GM23248 (cell line): ENCODE measurements at regions not wholly inside any gene's neighbourhood (a gene's known extent, or its start where the extent isn't known, plus 50 kb on each side); places are given as distances from the start of the nearest gene placed in this dataset.

Experiments used
- EZH2 ChIP-seq: fragments of 200-600 bp; sonication (generic); IDR thresholded peaks from 2 replicates; pipeline ENCODE4 v1.6.1; 2018; ENCODE audit warnings: antibody characterized with exemption, mild to moderate bottlenecking; ENCODE audit not compliant: insufficient read depth, poor library complexity, severe bottlenecking
- EZH2phosphoT487 ChIP-seq: fragments of 200-600 bp; sonication (generic); IDR thresholded peaks from 2 replicates; pipeline ENCODE4 v1.6.1; 2018; ENCODE audit warnings: antibody characterized with exemption, moderate library complexity, mild to moderate bottlenecking, low read depth; ENCODE audit not compliant: insufficient read depth

DNA sequence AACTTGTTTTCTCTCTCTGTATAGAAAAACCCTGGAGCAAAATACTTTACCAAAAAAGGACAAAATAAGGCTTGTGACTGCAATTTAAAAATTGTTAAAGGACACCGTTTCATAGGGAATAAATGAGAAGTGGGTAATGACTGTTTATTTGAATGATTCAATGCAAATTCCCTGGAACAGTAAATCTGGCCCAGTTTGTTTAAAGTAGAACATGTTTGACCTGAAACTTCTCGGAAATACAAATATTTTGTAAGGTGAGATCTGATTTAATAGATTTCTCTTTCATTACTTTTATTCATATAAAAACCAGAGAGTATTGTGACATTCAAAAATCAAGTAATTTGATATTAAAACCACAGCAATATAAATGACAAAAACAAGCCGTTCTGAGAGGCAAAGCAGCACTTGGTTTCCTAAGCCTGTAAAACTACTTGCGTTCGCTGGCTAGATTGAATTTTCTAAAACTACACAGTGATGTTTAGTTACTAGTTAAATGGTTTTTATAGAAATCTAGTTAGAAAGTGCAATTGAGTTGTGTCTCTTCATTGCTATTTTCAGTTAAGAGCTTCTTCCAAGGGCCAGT, 76.8 kb upstream of the PITRM1 start:
- no peak for TF ChIP-seq EZH2
- no peak for TF ChIP-seq EZH2phosphoT487
